H1 (cell line): ENCODE measurements at regions not wholly inside any gene's neighbourhood (a gene's known extent, or its start where the extent isn't known, plus 50 kb on each side); places are given as distances from the start of the nearest gene placed in this dataset.

Source experiments
- CTCF ChIA-PET: fragments of 300-600 bp; sonication (Branson Sonifier 250); formaldehyde crosslinking; loops from one replicate; lab custom pipeline; 2021; ENCODE audit not compliant: partially characterized antibody; lab: Charles Lee
- POLR2A ChIA-PET: fragments of 300-600 bp; sonication (Branson Sonifier 250); formaldehyde crosslinking; loops from one replicate; lab custom pipeline; 2021; ENCODE audit warnings: inconsistent platforms; ENCODE audit not compliant: partially characterized antibody; lab: Charles Lee
- DNase-seq, 2 experiments: peaks; one replicate each; pipeline versions ENCODE4 v3.0.0 to v3.0.0-alpha.2; 2010 to 2022; ENCODE audit warnings: low spot score in 2 of 2, low read depth in 1 of 2, mixed read lengths in 1 of 2
- FAIRE-seq: peaks from 2 replicates; lab custom pipeline; 2011; peaks lifted over from hg19 to GRCh38; lab: Jason Lieb, UNC
- H2AFZ ChIP-seq: 2 replicates; pipeline ENCODE4 v1.8.1; 2012; ENCODE audit warnings: low read length, inconsistent platforms
- H2AK5ac ChIP-seq: 2 replicates; pipeline ENCODE4 v1.6.1; 2013; ENCODE audit warnings: low read depth, low read length
- H2BK120ac ChIP-seq: replicated peaks from 2 replicates; pipeline ENCODE3; 2013; ENCODE audit warnings: low read depth, low read length, inconsistent platforms
- H2BK12ac ChIP-seq: 2 replicates; pipeline ENCODE4 v1.6.1; 2013; ENCODE audit warnings: low read depth, low read length
- H2BK15ac ChIP-seq: 2 replicates; pipeline ENCODE4 v1.6.1; 2013; ENCODE audit warnings: low read length
- H2BK20ac ChIP-seq: 2 replicates; pipeline ENCODE4 v1.6.1; 2013; ENCODE audit warnings: low read length
- H2BK5ac ChIP-seq: 2 replicates; pipeline ENCODE4 v1.6.1; 2013; ENCODE audit warnings: low read depth, low read length
- H3K14ac ChIP-seq: 2 replicates; pipeline ENCODE4 v1.6.1; 2013; ENCODE audit warnings: inconsistent platforms; ENCODE audit not compliant: insufficient read length
- H3K18ac ChIP-seq: 2 replicates; pipeline ENCODE4 v1.6.1; 2013; ENCODE audit warnings: low read length; ENCODE audit errors: extremely low read depth
- H3K23ac ChIP-seq: 2 replicates; pipeline ENCODE4 v1.6.1; 2013; ENCODE audit warnings: inconsistent platforms; ENCODE audit not compliant: insufficient read length
- H3K23me2 ChIP-seq: 2 replicates; pipeline ENCODE4 v1.6.1; 2013; ENCODE audit warnings: low read depth, low read length
- H3K27ac ChIP-seq: 2 replicates; pipeline ENCODE4 v1.6.1; 2011; ENCODE audit warnings: low read depth, low read length, inconsistent platforms
- H3K27me3 ChIP-seq, 4 experiments: replicated peaks in 1 of 4; 1 replicate in 1 of 4; 2 replicates in 3 of 4; pipeline versions ENCODE4 v1.6.1 to v1.8.1; 2011 to 2013; ENCODE audit warnings: low read length in 3 of 4, mild to moderate bottlenecking in 3 of 4, inconsistent platforms in 2 of 4, mixed read lengths in 2 of 4, moderate library complexity in 1 of 4; ENCODE audit not compliant: control insufficient read depth in 3 of 4, insufficient read depth in 3 of 4; ENCODE audit errors: extremely low read depth in 1 of 4
- H3K36me3 ChIP-seq, 4 experiments: 2 replicates each; pipeline versions ENCODE4 v1.6.1 to v1.8.1; 2011 to 2013; ENCODE audit warnings: mild to moderate bottlenecking in 4 of 4, low read length in 3 of 4, moderate library complexity in 2 of 4, control low read depth in 1 of 4, inconsistent platforms in 1 of 4; ENCODE audit not compliant: insufficient read depth in 4 of 4, control insufficient read depth in 2 of 4
- H3K4ac ChIP-seq: replicated peaks from 2 replicates; pipeline ENCODE3; 2013; ENCODE audit warnings: low read length, low read depth, mixed read lengths, inconsistent platforms; ENCODE audit not compliant: insufficient read length
- H3K4me1 ChIP-seq, 4 experiments: replicated peaks in 1 of 4; 1 replicate in 1 of 4; 2 replicates in 3 of 4; pipeline versions ENCODE4 v1.6.1 to v1.8.1; 2011 to 2013; ENCODE audit warnings: low read length in 3 of 4, inconsistent platforms in 2 of 4, mixed read lengths in 1 of 4; ENCODE audit not compliant: insufficient read depth in 4 of 4, control insufficient read depth in 3 of 4
- H3K4me2 ChIP-seq, 2 experiments: 2 replicates each; pipeline versions ENCODE4 v1.6.1 to v1.8.1; 2011 to 2013; ENCODE audit warnings: low read depth in 2 of 2, low read length in 2 of 2, control low read depth in 1 of 2, inconsistent platforms in 1 of 2, mild to moderate bottlenecking in 1 of 2; ENCODE audit not compliant: insufficient read depth in 1 of 2
- H3K4me3 ChIP-seq, 4 experiments: fragments of 200-600, 300-600 bp in 1 of 4; sonication (generic), shearing (Covaris generic), sonication (Bioruptor Twin) in 1 of 4; 2 replicates each; pipeline versions ENCODE4 v1.5.1 to v1.8.1; 2011 to 2016; ENCODE audit warnings: low read length in 4 of 4, low read depth in 3 of 4, control low read depth in 2 of 4, inconsistent platforms in 2 of 4, mild to moderate bottlenecking in 2 of 4, mixed read lengths in 1 of 4, moderate library complexity in 1 of 4; ENCODE audit not compliant: insufficient read depth in 2 of 4; ENCODE audit errors: extremely low read depth in 1 of 4
- H3K56ac ChIP-seq: replicated peaks from 2 replicates; pipeline ENCODE3; 2013; ENCODE audit warnings: low read depth, mild to moderate bottlenecking, mixed read lengths, low read length, inconsistent platforms; ENCODE audit not compliant: insufficient read length
- H3K79me1 ChIP-seq: 2 replicates; pipeline ENCODE4 v1.6.1; 2013; ENCODE audit warnings: low read depth, low read length, control low read depth
- H3K79me2 ChIP-seq, 2 experiments: 2 replicates each; pipeline versions ENCODE4 v1.6.1 to v1.8.1; 2012 to 2013; ENCODE audit warnings: low read length in 2 of 2, mild to moderate bottlenecking in 2 of 2, inconsistent platforms in 1 of 2; ENCODE audit not compliant: insufficient read depth in 2 of 2, control insufficient read depth in 1 of 2
- H3K9ac ChIP-seq, 4 experiments: replicated peaks in 1 of 4; 1 replicate in 1 of 4; 2 replicates in 3 of 4; pipeline versions ENCODE4 v1.6.1 to v1.8.1; 2011 to 2013; ENCODE audit warnings: low read depth in 3 of 4, low read length in 3 of 4, control low read depth in 2 of 4, mild to moderate bottlenecking in 2 of 4, moderate library complexity in 2 of 4, inconsistent platforms in 1 of 4; ENCODE audit errors: extremely low read depth in 1 of 4
- H3K9me3 ChIP-seq, 2 experiments: 2 replicates each; pipeline versions ENCODE4 v1.6.1 to v1.8.1; 2012 to 2013; ENCODE audit warnings: mild to moderate bottlenecking in 2 of 2, moderate library complexity in 2 of 2, control low read depth in 1 of 2, inconsistent platforms in 1 of 2, low read depth in 1 of 2, low read length in 1 of 2, mixed read lengths in 1 of 2; ENCODE audit not compliant: insufficient read depth in 2 of 2
- H4K20me1 ChIP-seq, 2 experiments: replicated peaks in 1 of 2; 2 replicates each; pipeline versions ENCODE3 to v1.8.1; 2011 to 2013; ENCODE audit warnings: inconsistent platforms in 2 of 2, low read length in 2 of 2, mild to moderate bottlenecking in 1 of 2; ENCODE audit not compliant: insufficient read depth in 2 of 2, control insufficient read depth in 1 of 2
- H4K5ac ChIP-seq: 2 replicates; pipeline ENCODE4 v1.6.1; 2013; ENCODE audit warnings: low read length, low read depth, mixed read lengths, inconsistent platforms; ENCODE audit not compliant: insufficient read length
- H4K8ac ChIP-seq: 2 replicates; pipeline ENCODE4 v1.8.0; 2013; ENCODE audit warnings: mild to moderate bottlenecking, moderate library complexity, low read length, inconsistent platforms; ENCODE audit not compliant: insufficient read depth; ENCODE audit errors: extremely low read depth
- H4K91ac ChIP-seq: replicated peaks from 2 replicates; pipeline ENCODE3; 2013; ENCODE audit warnings: low read length, mixed read lengths, inconsistent platforms; ENCODE audit not compliant: insufficient read length
- ATF3 ChIP-seq: IDR thresholded peaks from 2 replicates; pipeline ENCODE4 v1.6.1; 2011; ENCODE audit warnings: low read depth, mild to moderate bottlenecking, low read length; ENCODE audit not compliant: insufficient read depth
- E2F6 ChIP-seq: IDR thresholded peaks from 2 replicates; pipeline ENCODE4 v1.6.1; 2012; ENCODE audit warnings: inconsistent platforms
- FOSL1 ChIP-seq: IDR thresholded peaks from 2 replicates; pipeline ENCODE4 v1.6.1; 2011; ENCODE audit warnings: mild to moderate bottlenecking, low read depth, low read length, moderate library complexity; ENCODE audit not compliant: insufficient read depth
- MAFK ChIP-seq: IDR thresholded peaks from 2 replicates; pipeline ENCODE4 v1.6.1; 2012; ENCODE audit warnings: low read depth, mild to moderate bottlenecking, improper control_type of control experiment, low read length
- POLR2A ChIP-seq, 2 experiments: IDR thresholded peaks; 1 replicate in 1 of 2; 2 replicates in 1 of 2; pipeline ENCODE4 v1.6.1; 2011; ENCODE audit warnings: low read depth in 2 of 2, low read length in 2 of 2, mild to moderate bottlenecking in 2 of 2; ENCODE audit errors: control extremely low read depth in 1 of 2
- RBBP5 ChIP-seq: IDR thresholded peaks from 2 replicates; pipeline ENCODE4 v1.7.1; 2012; ENCODE audit warnings: low read depth, mild to moderate bottlenecking, inconsistent platforms, low read length, moderate library complexity, borderline replicate concordance
- RXRA ChIP-seq: IDR thresholded peaks from 2 replicates; pipeline ENCODE4 v1.6.1; 2011; ENCODE audit warnings: low read depth, mild to moderate bottlenecking, low read length, moderate library complexity; ENCODE audit not compliant: insufficient read depth
- SIN3A ChIP-seq, 2 experiments: IDR thresholded peaks in 1 of 2; conservative IDR thresholded peaks in 1 of 2; 2 replicates each; pipeline ENCODE4 v1.6.1; 2011 to 2012; ENCODE audit warnings: low read length in 2 of 2, improper control_type of control experiment in 1 of 2, low read depth in 1 of 2, mild to moderate bottlenecking in 1 of 2
- SRF ChIP-seq: IDR thresholded peaks from 2 replicates; pipeline ENCODE4 v1.6.1; 2011; ENCODE audit warnings: mild to moderate bottlenecking, low read depth, low read length, moderate library complexity
- TEAD4 ChIP-seq: IDR thresholded peaks from 2 replicates; pipeline ENCODE4 v1.6.1; 2012; ENCODE audit warnings: low read depth, low read length, inconsistent platforms, mixed read lengths

- H3K9ac ChIP-seq = no peak overlapping the region
- H4K20me1 ChIP-seq = no peaks in the 10 kb centered on the region
- H3K4me1 ChIP-seq = no peaks in the 10 kb centered on the region
- no peak overlapping the region for H2BK5ac ChIP-seq
- no peak overlapping the region for H4K8ac ChIP-seq
- H3K23ac ChIP-seq = no peak overlapping the region
- H3K23me2 ChIP-seq = no peaks in the 10 kb centered on the region
- no peak overlapping the region for H3K27ac ChIP-seq
- H3K9me3 ChIP-seq = no peaks in the 10 kb centered on the region
- H3K79me2 ChIP-seq = no peaks in the 10 kb centered on the region
- no peak overlapping the region for H4K5ac ChIP-seq
- no peak overlapping the region for H2BK120ac ChIP-seq
- TF ChIP-seq POLR2A (IDR thresholded peaks at IDR 0.05; ENCODE audit: control extremely low read depth in 1 of 2, low read depth in 2 of 2, low read length in 2 of 2) = no peak
- no peak for TF ChIP-seq RXRA
- TF ChIP-seq SRF = no peak
- no peak for TF ChIP-seq TEAD4
- TF ChIP-seq SIN3A (conservative IDR thresholded peaks at IDR 0.05 in 1 of 2, IDR thresholded peaks at IDR 0.05 in 1 of 2; ENCODE audit: low read depth in 1 of 2, low read length in 2 of 2) = no peak
- TF ChIP-seq ATF3 = no peak
- TF ChIP-seq FOSL1 = no peak
- TF ChIP-seq E2F6 = no peak
- TF ChIP-seq RBBP5 = no peak
- TF ChIP-seq MAFK = no peak
- ChIA-PET POLR2A (no interaction called here), CTCF (interaction anchor here (0.6 to 1.9 kb wide), 3 partner anchors 47 to 231 kb away, joined by 3 to 6 read pairs (median 4); no protein-coding TSS in a partner anchor)
- H2AK5ac ChIP-seq = no peak overlapping the region
- no peak overlapping the region for H3K4ac ChIP-seq
- H3K14ac ChIP-seq = no peak overlapping the region
- no peak overlapping the region for H3K4me2 ChIP-seq
- DNase-seq = no peak
- FAIRE-seq = no peak
- H3K27me3 ChIP-seq = no peaks in the 10 kb centered on the region
- no peak overlapping the region for H2BK15ac ChIP-seq
- no peak overlapping the region for H3K18ac ChIP-seq
- no peak overlapping the region for H2AFZ ChIP-seq
- H3K36me3 ChIP-seq = no peaks in the 10 kb centered on the region
- no peak overlapping the region for H2BK20ac ChIP-seq
- no peak overlapping the region for H2BK12ac ChIP-seq
- H3K4me3 ChIP-seq = no peak overlapping the region
- no peak overlapping the region for H4K91ac ChIP-seq
- no peak overlapping the region for H3K56ac ChIP-seq
- no peaks in the 10 kb centered on the region for H3K79me1 ChIP-seq
Measured at GRCh38 chr2:163122257-163122656, 283.7 kb upstream of the KCNH7 start.
